HG03520 (cell line): ENCODE measurements at regions not wholly inside any gene's neighbourhood (a gene's known extent, or its start where the extent isn't known, plus 50 kb on each side); places are given as distances from the start of the nearest gene placed in this dataset.
"Not testable (repeated sequence)": the region's sequence is repeated elsewhere in the genome, so short reads cannot be mapped to it uniquely, and the experiment has no call there.

Source experiments
- ATAC-seq: cut with Tn5 transposase; IDR thresholded peaks from one replicate; pipeline ENCODE4 v1.9.1; 2021; ENCODE audit warnings: mild to moderate bottlenecking, moderate library complexity; ENCODE audit not compliant: unreplicated experiment

- ATAC-seq: peak; percentile 14
Observed at GRCh38 chr3:59374091-59374817, 324.4 kb upstream of the CFAP20DC start.

- no peak for ATAC-seq
Observed at GRCh38 chr3:59372346-59372745, 322.5 kb upstream of the CFAP20DC start.

GRCh38 chr3:59368900-59369675 lies 319.3 kb upstream of the CFAP20DC start:
- ATAC-seq: no peak

GRCh38 chr3:59367150-59367549 lies 317.3 kb upstream of the CFAP20DC start:
- no peak for ATAC-seq

- ATAC-seq: no peak
Observed at GRCh38 chr3:59366218-59366617, 316.4 kb upstream of the CFAP20DC start.

GRCh38 chr3:59364496-59364895 lies 314.7 kb upstream of the CFAP20DC start:
- ATAC-seq: no peak

GRCh38 chr3:59360312-59360711 lies 310.5 kb upstream of the CFAP20DC start:
- not testable (repeated sequence) for ATAC-seq

GRCh38 chr3:59341459-59341858 lies 291.6 kb upstream of the CFAP20DC start:
- no peak for ATAC-seq

- ATAC-seq: no peak
Observed at GRCh38 chr3:59339818-59340217, 290.0 kb upstream of the CFAP20DC start.

GRCh38 chr3:59338934-59339333 lies 289.1 kb upstream of the CFAP20DC start:
- ATAC-seq: no peak

GRCh38 chr3:59335338-59335737 lies 285.5 kb upstream of the CFAP20DC start:
- ATAC-seq: no peak

GRCh38 chr3:59334585-59334984 lies 284.8 kb upstream of the CFAP20DC start:
- ATAC-seq: no peak

- no peak for ATAC-seq
Observed at GRCh38 chr3:59327376-59327808, 277.6 kb upstream of the CFAP20DC start.

- ATAC-seq: no peak
Observed at GRCh38 chr3:59326246-59327024, 276.6 kb upstream of the CFAP20DC start.

GRCh38 chr3:59321881-59322540 lies 272.2 kb upstream of the CFAP20DC start:
- no peak for ATAC-seq

GRCh38 chr3:59320080-59320479 lies 270.3 kb upstream of the CFAP20DC start:
- no peak for ATAC-seq

- ATAC-seq: no peak
Observed at GRCh38 chr3:59319442-59319841, 269.6 kb upstream of the CFAP20DC start.

GRCh38 chr3:59318881-59319280 lies 269.1 kb upstream of the CFAP20DC start:
- ATAC-seq: no peak

GRCh38 chr3:59317386-59317785 lies 267.6 kb upstream of the CFAP20DC start:
- no peak for ATAC-seq

GRCh38 chr3:59316688-59317275 lies 267.0 kb upstream of the CFAP20DC start:
- ATAC-seq: no peak

- ATAC-seq: no peak
Observed at GRCh38 chr3:59313365-59313764, 263.5 kb upstream of the CFAP20DC start.
